Activated T-cell treated with anti-CD3 and anti-CD28 coated beads, Interleukin-2, amount 50 U/mL, for 4 hours (primary cell): ENCODE measurements at regions not wholly inside any gene's neighbourhood (a gene's known extent, or its start where the extent isn't known, plus 50 kb on each side); places are given as distances from the start of the nearest gene placed in this dataset.

Source experiments
- ATAC-seq, 2 donors: fragments of 200-7000 bp; cut with Tn5 transposase; one replicate each; pipeline ENCODE4 v1.10.0; 2021
- DNase-seq: peaks from one replicate; pipeline ENCODE4 v3.0.0-alpha.2; 2020
- H3K27me3 Mint-ChIP-seq: one replicate; pipeline ENCODE4 v1.8.0; 2021; ENCODE audit warnings: low read depth, mixed read lengths
- H3K36me3 Mint-ChIP-seq: one replicate; pipeline ENCODE4 v1.8.0; 2022; ENCODE audit warnings: mixed read lengths; ENCODE audit not compliant: insufficient read depth
- H3K4me1 Mint-ChIP-seq: one replicate; pipeline ENCODE4 v1.8.0; 2021; ENCODE audit warnings: low read depth, mixed read lengths
- H3K4me3 Mint-ChIP-seq: one replicate; pipeline ENCODE4 v1.8.0; 2021; ENCODE audit warnings: mild to moderate bottlenecking, moderate library complexity, mixed read lengths
- H3K9me3 Mint-ChIP-seq: one replicate; pipeline ENCODE4 v1.8.0; 2021; ENCODE audit warnings: mixed read lengths

GRCh38 chr4:17218786-17219185 is 293.1 kb downstream of the QDPR start:
- ATAC-seq (no peak), DNase-seq (no peak)
- Mint-ChIP-seq H3K4me3 (no peak overlapping the region), H3K4me1 (no peaks in the 10 kb centered on the region), H3K9me3 (peaks cover 6% of the 10 kb centered on the region), H3K36me3 (no peaks in the 10 kb centered on the region), H3K27me3 (no peaks in the 10 kb centered on the region)

GRCh38 chr4:17206829-17207801 is 304.8 kb downstream of the QDPR start:
- DNase-seq, result no peak
- no peaks in the 10 kb centered on the region for H3K4me1 Mint-ChIP-seq
- H3K9me3 Mint-ChIP-seq, result peaks cover 12% of the 10 kb centered on the region
- peaks cover 20% of the 10 kb centered on the region for H3K27me3 Mint-ChIP-seq
- H3K36me3 Mint-ChIP-seq, result no peaks in the 10 kb centered on the region
- H3K4me3 Mint-ChIP-seq, result no peak overlapping the region
- ATAC-seq, result no peak

GRCh38 chr4:17204908-17205307 is 306.5 kb upstream of the LDB2 start:
- DNase-seq, result no peak
- no peak for ATAC-seq
- no peaks in the 10 kb centered on the region for H3K4me1 Mint-ChIP-seq
- H3K4me3 Mint-ChIP-seq, result no peak overlapping the region
- peaks cover 12% of the 10 kb centered on the region for H3K9me3 Mint-ChIP-seq
- no peaks in the 10 kb centered on the region for H3K36me3 Mint-ChIP-seq
- H3K27me3 Mint-ChIP-seq, result peaks cover 21% of the 10 kb centered on the region

- Mint-ChIP-seq H3K4me3 (no peak overlapping the region), H3K27me3 (peaks cover 21% of the 10 kb centered on the region), H3K9me3 (peaks cover 15% of the 10 kb centered on the region), H3K4me1 (no peaks in the 10 kb centered on the region), H3K36me3 (no peaks in the 10 kb centered on the region)
- DNase-seq (no peak), ATAC-seq (no peak)
These were observed 305.4 kb upstream of the LDB2 start for GRCh38 chr4:17203797-17204196.

- ATAC-seq, result no peak
- Mint-ChIP-seq H3K4me3 (no peak overlapping the region), H3K36me3 (no peaks in the 10 kb centered on the region), H3K27me3 (peaks cover 6% of the 10 kb centered on the region), H3K9me3 (peaks cover 5% of the 10 kb centered on the region), H3K4me1 (no peaks in the 10 kb centered on the region)
- no peak for DNase-seq
These were observed 298.6 kb upstream of the LDB2 start for GRCh38 chr4:17197070-17197469.

- H3K9me3 Mint-ChIP-seq, result peaks cover 5% of the 10 kb centered on the region
- H3K36me3 Mint-ChIP-seq, result no peaks in the 10 kb centered on the region
- no peaks in the 10 kb centered on the region for H3K4me1 Mint-ChIP-seq
These were observed 297.2 kb upstream of the LDB2 start for GRCh38 chr4:17195461-17196275.

GRCh38 chr4:17194586-17194985 is 296.1 kb upstream of the LDB2 start:
- Mint-ChIP-seq H3K27me3 (no peaks in the 10 kb centered on the region), H3K36me3 (no peaks in the 10 kb centered on the region), H3K4me3 (no peak overlapping the region), H3K4me1 (no peaks in the 10 kb centered on the region), H3K9me3 (peaks cover 12% of the 10 kb centered on the region)
- DNase-seq (no peak), ATAC-seq (no peak)

More at GRCh38 chr4:17195461-17196275, 297.2 kb upstream of the LDB2 start:
- peaks cover 2% of the 10 kb centered on the region for H3K27me3 Mint-ChIP-seq
- ATAC-seq, result no peak
- H3K4me3 Mint-ChIP-seq, result no peak overlapping the region
- DNase-seq, result no peak

GRCh38 chr4:17189759-17190158 is 291.3 kb upstream of the LDB2 start:
- H3K4me3 Mint-ChIP-seq, result no peak overlapping the region
- peaks cover 6% of the 10 kb centered on the region for H3K27me3 Mint-ChIP-seq
- peaks cover 10% of the 10 kb centered on the region for H3K9me3 Mint-ChIP-seq
- H3K4me1 Mint-ChIP-seq, result no peaks in the 10 kb centered on the region
- ATAC-seq (no peak), DNase-seq (no peak)
- no peaks in the 10 kb centered on the region for H3K36me3 Mint-ChIP-seq

- ATAC-seq (no peak), DNase-seq (no peak)
- Mint-ChIP-seq H3K9me3 (peaks cover 10% of the 10 kb centered on the region), H3K36me3 (no peaks in the 10 kb centered on the region), H3K4me1 (no peaks in the 10 kb centered on the region), H3K27me3 (peaks cover 6% of the 10 kb centered on the region), H3K4me3 (no peak overlapping the region)
These were observed 290.9 kb upstream of the LDB2 start for GRCh38 chr4:17189401-17189720.

GRCh38 chr4:17188547-17189400 is 290.3 kb upstream of the LDB2 start:
- H3K4me1 Mint-ChIP-seq, result no peaks in the 10 kb centered on the region
- peaks cover 10% of the 10 kb centered on the region for H3K9me3 Mint-ChIP-seq
- ATAC-seq (no peak), DNase-seq (no peak)
- H3K36me3 Mint-ChIP-seq, result no peaks in the 10 kb centered on the region
- H3K4me3 Mint-ChIP-seq, result no peak overlapping the region
- peaks cover 6% of the 10 kb centered on the region for H3K27me3 Mint-ChIP-seq

- DNase-seq, result no peak
- Mint-ChIP-seq H3K27me3 (peaks cover 6% of the 10 kb centered on the region), H3K9me3 (peaks cover 10% of the 10 kb centered on the region), H3K4me3 (no peak overlapping the region), H3K4me1 (no peaks in the 10 kb centered on the region), H3K36me3 (no peaks in the 10 kb centered on the region)
- ATAC-seq, result no peak
These were observed 289.7 kb upstream of the LDB2 start for GRCh38 chr4:17188125-17188524.

- no peak overlapping the region for H3K4me3 Mint-ChIP-seq
- no peak for DNase-seq
- no peaks in the 10 kb centered on the region for H3K4me1 Mint-ChIP-seq
- peaks cover 6% of the 10 kb centered on the region for H3K27me3 Mint-ChIP-seq
- H3K36me3 Mint-ChIP-seq, result no peaks in the 10 kb centered on the region
- ATAC-seq, result no peak
- H3K9me3 Mint-ChIP-seq, result peaks cover 10% of the 10 kb centered on the region
These were observed 288.6 kb upstream of the LDB2 start for GRCh38 chr4:17187003-17187402.

- ATAC-seq, result no peak
- H3K4me1 Mint-ChIP-seq, result no peaks in the 10 kb centered on the region
- no peak overlapping the region for H3K4me3 Mint-ChIP-seq
- H3K9me3 Mint-ChIP-seq, result no peaks in the 10 kb centered on the region
- H3K27me3 Mint-ChIP-seq, result peaks cover 3% of the 10 kb centered on the region
- no peak for DNase-seq
- H3K36me3 Mint-ChIP-seq, result no peaks in the 10 kb centered on the region
These were observed 284.4 kb upstream of the LDB2 start for GRCh38 chr4:17182888-17183287.

GRCh38 chr4:17174751-17175150 is 276.3 kb upstream of the LDB2 start:
- H3K9me3 Mint-ChIP-seq, result no peaks in the 10 kb centered on the region
- no peaks in the 10 kb centered on the region for H3K36me3 Mint-ChIP-seq
- no peaks in the 10 kb centered on the region for H3K4me1 Mint-ChIP-seq
- DNase-seq (no peak), ATAC-seq (no peak)
- H3K27me3 Mint-ChIP-seq, result peaks cover 3% of the 10 kb centered on the region
- no peak overlapping the region for H3K4me3 Mint-ChIP-seq
